Psoas muscle (tissue), 7 donors: ENCODE measurements at regions not wholly inside any gene's neighbourhood (a gene's known extent, or its start where the extent isn't known, plus 50 kb on each side); places are given as distances from the start of the nearest gene placed in this dataset.

Experiments used
- ATAC-seq, 4 donors: fragments of 200-7000 bp; cut with Tn5 transposase; one replicate each; pipeline ENCODE4 v1.9.1; 2020; ENCODE audit warnings: moderate library complexity in 3 of 4, mild to moderate bottlenecking in 2 of 4
- DNase-seq, 2 donors: peaks; one replicate each; pipeline ENCODE4 v3.0.0-alpha.2; 2020
- H3K27ac ChIP-seq: fragments of 200-600 bp; one replicate; pipeline ENCODE4 v1.8.0; 2022
- H3K27me3 ChIP-seq, 3 donors: fragments of 200-600 bp in 1 of 3; one replicate each; pipeline versions ENCODE4 v1.6.1 to v1.8.0; 2013 to 2022; ENCODE audit warnings: low read length in 2 of 3, mild to moderate bottlenecking in 2 of 3, moderate library complexity in 1 of 3; ENCODE audit not compliant: insufficient read depth in 3 of 3
- H3K36me3 ChIP-seq, 2 donors: fragments of 200-600 bp in 1 of 2; one replicate each; pipeline versions ENCODE4 v1.6.1 to v1.8.0; 2013 to 2022; ENCODE audit warnings: low read depth in 1 of 2, mild to moderate bottlenecking in 1 of 2, moderate library complexity in 1 of 2; ENCODE audit not compliant: insufficient read depth in 1 of 2
- H3K4me1 ChIP-seq: fragments of 200-600 bp; one replicate; pipeline ENCODE4 v1.8.0; 2022
- H3K4me3 ChIP-seq: fragments of 200-600 bp; one replicate; pipeline ENCODE4 v1.8.0; 2022; ENCODE audit warnings: mild to moderate bottlenecking
- H3K9me3 ChIP-seq: fragments of 200-600 bp; one replicate; pipeline ENCODE4 v1.8.0; 2022
- CTCF ChIP-seq: fragments of 200-600 bp; IDR thresholded peaks from one replicate; pipeline ENCODE4 v1.8.0; 2022; ENCODE audit warnings: antibody characterized with exemption
- WGBS, 3 donors: extraction: QIAGEN DNeasy Blood & Tissue Kit; methylation state at CpG; one replicate each; pipeline versions ENCODE4 v1.1.6 to v1.1.7; 2013; 5-methylcytosine and 5-hydroxymethylcytosine counted together
- intact Hi-C, 2 donors: fragments of 100-400 bp; cut with DNase I; formaldehyde crosslinking; loops; one replicate each; pipeline versions ENCODE4 v1.11.0 to v1.14.2; 2022
- donor health status: healthy with polysubstance abuse.
- donor health status: DM: no; HTN: no; CAD: no; lungs with moderate emphysema.
- donor health status: Bipolar disorder and iron deficiency.
- donor health status: healthy.
- donor health status: DM: yes; HTN: yes; CAD: no.
- donor health status: DM: no; HTN: no; CAD: no.
- donor health status: DM: yes; HTN: yes; CAD: no.

GRCh38 chr3:5466717-5467116 lies 279.2 kb downstream of the EDEM1 start:
- Histone ChIP-seq H3K4me3 (no peak overlapping the region), H3K27ac (no peak overlapping the region), H3K27me3 (no peaks in the 10 kb centered on the region), H3K36me3 (no peaks in the 10 kb centered on the region), H3K4me1 (no peaks in the 10 kb centered on the region), H3K9me3 (no peaks in the 10 kb centered on the region)
- no peak for TF ChIP-seq CTCF
- DNase-seq = no peak
- intact Hi-C loops = no loop called here
- WGBS, 3 donors = 60 to 79% (median 73%) methylated on average over 1 of the region's 1 CpG
- ATAC-seq = no peak

- DNase-seq (no peak), ATAC-seq (no peak)
- no peak for TF ChIP-seq CTCF
- no peaks in the 10 kb centered on the region for H3K9me3 ChIP-seq
- 73 to 85% (median 82%) methylated on average over 1 of the region's 1 CpG for WGBS, 3 donors
- intact Hi-C loops = no loop called here
- H3K4me3 ChIP-seq = no peak overlapping the region
- H3K4me1 ChIP-seq = no peaks in the 10 kb centered on the region
- H3K36me3 ChIP-seq = no peaks in the 10 kb centered on the region
- H3K27me3 ChIP-seq = peaks cover 0 to 4% (median 0%) of the 10 kb centered on the region in 3 donors
- H3K27ac ChIP-seq = no peak overlapping the region
Observed at GRCh38 chr3:5473471-5473870, 286.0 kb downstream of the EDEM1 start.

GRCh38 chr3:5476403-5476802 lies 288.9 kb downstream of the EDEM1 start:
- 78 to 87% (median 82%) methylated on average over 2 of the region's 2 CpGs for WGBS, 3 donors
- Histone ChIP-seq H3K27ac (no peak overlapping the region), H3K36me3 (no peaks in the 10 kb centered on the region), H3K4me1 (no peaks in the 10 kb centered on the region), H3K9me3 (no peaks in the 10 kb centered on the region), H3K27me3 (peaks cover 0 to 4% (median 0%) of the 10 kb centered on the region in 3 donors), H3K4me3 (no peak overlapping the region)
- TF ChIP-seq CTCF = no peak
- DNase-seq (no peak), ATAC-seq (no peak)
- intact Hi-C loops = no loop called here

GRCh38 chr3:5479229-5479799 lies 291.8 kb downstream of the EDEM1 start:
- no peaks in the 10 kb centered on the region for H3K36me3 ChIP-seq
- no peak for ATAC-seq
- DNase-seq = no peak
- intact Hi-C loops = no loop called here
- H3K27me3 ChIP-seq = peaks cover 0 to 4% (median 0%) of the 10 kb centered on the region in 3 donors
- WGBS, 3 donors = 92 to 94% (median 92%) methylated on average over 2 of the region's 2 CpGs
- no peak overlapping the region for H3K27ac ChIP-seq
- no peak overlapping the region for H3K4me3 ChIP-seq
- no peak for TF ChIP-seq CTCF
- H3K9me3 ChIP-seq = no peaks in the 10 kb centered on the region
- H3K4me1 ChIP-seq = no peaks in the 10 kb centered on the region

GRCh38 chr3:5480190-5480589 lies 292.7 kb downstream of the EDEM1 start:
- no peaks in the 10 kb centered on the region for H3K9me3 ChIP-seq
- H3K4me1 ChIP-seq = no peaks in the 10 kb centered on the region
- no peak overlapping the region for H3K4me3 ChIP-seq
- ATAC-seq = no peak
- no peaks in the 10 kb centered on the region for H3K36me3 ChIP-seq
- TF ChIP-seq CTCF = no peak
- H3K27ac ChIP-seq = no peak overlapping the region
- intact Hi-C loops = no loop called here
- H3K27me3 ChIP-seq = peaks cover 0 to 4% (median 4%) of the 10 kb centered on the region in 3 donors
- 86 to 89% (median 88%) methylated on average over 8 of the region's 8 CpGs for WGBS, 3 donors
- DNase-seq = no peak
